HEK293 (cell line): ENCODE measurements at regions not wholly inside any gene's neighbourhood (a gene's known extent, or its start where the extent isn't known, plus 50 kb on each side); places are given as distances from the start of the nearest gene placed in this dataset.

Source experiments
- CTCF ChIP-seq: fragments of 450-650 bp; formaldehyde crosslinking; IDR thresholded peaks from 2 replicates; pipeline ENCODE4 v1.5.1; 2016; ENCODE audit warnings: missing biosample characterization, missing genetic modification characterization
- GLI2 ChIP-seq: fragments of 450-650 bp; formaldehyde crosslinking; IDR thresholded peaks from 2 replicates; pipeline ENCODE4; 2017; ENCODE audit warnings: missing biosample characterization, missing genetic modification characterization, low read depth, borderline replicate concordance
- PRDM1 ChIP-seq: fragments of 450-650 bp; formaldehyde crosslinking; IDR thresholded peaks from 2 replicates; pipeline ENCODE4; 2016; ENCODE audit warnings: missing biosample characterization, missing genetic modification characterization
- PRDM2 ChIP-seq: fragments of 450-650 bp; formaldehyde crosslinking; IDR thresholded peaks from 2 replicates; pipeline ENCODE4 v1.5.1; 2016; ENCODE audit warnings: missing biosample characterization, missing genetic modification characterization, borderline replicate concordance
- SP7 ChIP-seq: fragments of 450-650 bp; formaldehyde crosslinking; IDR thresholded peaks from 2 replicates; pipeline ENCODE4 v1.5.1; 2016; ENCODE audit warnings: missing biosample characterization, missing genetic modification characterization
- ZNF146 ChIP-seq: fragments of 450-650 bp; formaldehyde crosslinking; IDR thresholded peaks from 2 replicates; pipeline ENCODE4 v1.5.1; 2016; ENCODE audit warnings: missing biosample characterization, missing genetic modification characterization
- ZNF221 ChIP-seq: fragments of 450-650 bp; formaldehyde crosslinking; IDR thresholded peaks from 2 replicates; pipeline ENCODE4 v1.5.1; 2017; ENCODE audit warnings: missing biosample characterization, missing genetic modification characterization, borderline replicate concordance
- ZNF23 ChIP-seq: fragments of 450-650 bp; formaldehyde crosslinking; IDR thresholded peaks from 2 replicates; pipeline ENCODE4 v1.5.1; 2016; ENCODE audit warnings: missing biosample characterization, missing genetic modification characterization, borderline replicate concordance
- ZNF423 ChIP-seq: fragments of 450-650 bp; formaldehyde crosslinking; IDR thresholded peaks from 2 replicates; pipeline ENCODE4 v1.5.1; 2016; ENCODE audit warnings: missing biosample characterization, missing genetic modification characterization
- ZNF48 ChIP-seq: fragments of 450-650 bp; formaldehyde crosslinking; IDR thresholded peaks from 2 replicates; pipeline ENCODE4 v1.5.1; 2016; ENCODE audit warnings: missing biosample characterization, missing genetic modification characterization
- ZNF629 ChIP-seq: fragments of 450-650 bp; formaldehyde crosslinking; IDR thresholded peaks from 2 replicates; pipeline ENCODE4 v1.5.1; 2017; ENCODE audit warnings: missing biosample characterization, missing genetic modification characterization
- ZNF76 ChIP-seq: fragments of 450-650 bp; formaldehyde crosslinking; IDR thresholded peaks from 2 replicates; pipeline ENCODE4; 2016; ENCODE audit warnings: low read depth, missing biosample characterization, missing genetic modification characterization, borderline replicate concordance
- ZNF792 ChIP-seq: fragments of 450-650 bp; formaldehyde crosslinking; IDR thresholded peaks from 2 replicates; pipeline ENCODE4 v1.5.1; 2016; ENCODE audit warnings: missing biosample characterization, missing genetic modification characterization

- no peak for TF ChIP-seq ZNF146 (tag by site-specific recombination)
- no peak for TF ChIP-seq ZNF23
- no peak for TF ChIP-seq SP7 (tag by site-specific recombination)
- TF ChIP-seq CTCF (tag by site-specific recombination), result no peak
- no peak for TF ChIP-seq ZNF48 (tag by site-specific recombination)
- TF ChIP-seq ZNF792, result no peak
- TF ChIP-seq GLI2 (tag by site-specific recombination), result no peak
- no peak for TF ChIP-seq ZNF423 (tag by site-specific recombination)
- no peak for TF ChIP-seq ZNF221 (tag by site-specific recombination)
- TF ChIP-seq PRDM1 (tag by site-specific recombination), result no peak
- TF ChIP-seq ZNF76 (tag by site-specific recombination), result no peak
- TF ChIP-seq PRDM2, result no peak
- TF ChIP-seq ZNF629, result no peak
Observed at GRCh38 chr1:29669158-29669871, 433.0 kb downstream of the PTPRU start.
